IMR-90 (cell line): ENCODE measurements at regions not wholly inside any gene's neighbourhood (a gene's known extent, or its start where the extent isn't known, plus 50 kb on each side); places are given as distances from the start of the nearest gene placed in this dataset.

Experiments used
- ATAC-seq: fragments of 200-7000 bp; cut with Tn5 transposase; 2 replicates; pipeline ENCODE4 v1.9.1; 2020; ENCODE audit warnings: low read depth, mild to moderate bottlenecking, moderate library complexity
- BruUV-seq: library from RNA; stranded (reverse); fragments of 400-500 nt; replicated peaks from 2 replicates; lab custom pipeline; 2021; lab: Mats Ljungman, UMichigan
- CTCF ChIA-PET: fragments of 300-600 bp; formaldehyde crosslinking; extraction: SDS; loops from one replicate; lab custom pipeline; 2021; ENCODE audit warnings: antibody characterized with exemption; lab: Yijun Ruan, JAX
- POLR2A ChIA-PET: fragments of 300-600 bp; sonication (Branson Sonifier 250); formaldehyde crosslinking; loops from one replicate; lab custom pipeline; 2022; ENCODE audit warnings: antibody characterized with exemption; ENCODE audit not compliant: unreplicated experiment; lab: Charles Lee
- DNase-seq: peaks from one replicate; pipeline ENCODE4 v3.0.0; 2013
- H2AFZ ChIP-seq: replicated peaks from 2 replicates; pipeline ENCODE3; 2013; ENCODE audit warnings: low read length, mild to moderate bottlenecking; ENCODE audit not compliant: poor library complexity
- H2AK5ac ChIP-seq: 2 replicates; pipeline ENCODE4 v1.6.1; 2013; ENCODE audit warnings: low read depth, low read length, inconsistent platforms
- H2AK9ac ChIP-seq: replicated peaks from 2 replicates; pipeline ENCODE3; 2013; ENCODE audit warnings: mild to moderate bottlenecking, low read depth, low read length, moderate library complexity; ENCODE audit not compliant: poor library complexity
- H2BK120ac ChIP-seq: 2 replicates; pipeline ENCODE4 v1.6.1; 2013; ENCODE audit warnings: low read depth, low read length, inconsistent platforms
- H2BK15ac ChIP-seq: 3 replicates; pipeline ENCODE4 v1.6.1; 2013; ENCODE audit warnings: low read depth, low read length, inconsistent platforms
- H2BK20ac ChIP-seq: 2 replicates; pipeline ENCODE4 v1.6.1; 2013; ENCODE audit warnings: low read depth, mild to moderate bottlenecking, inconsistent platforms, low read length, moderate library complexity
- H2BK5ac ChIP-seq: 2 replicates; pipeline ENCODE4 v1.6.1; 2013; ENCODE audit warnings: mild to moderate bottlenecking, low read depth, low read length, inconsistent platforms; ENCODE audit not compliant: poor library complexity, severe bottlenecking
- H3K14ac ChIP-seq: replicated peaks from 2 replicates; pipeline ENCODE4 v1.6.1; 2013; ENCODE audit warnings: low read depth, low read length, inconsistent platforms
- H3K18ac ChIP-seq: 2 replicates; pipeline ENCODE4 v1.6.1; 2013; ENCODE audit warnings: low read depth, low read length, control low read depth
- H3K23ac ChIP-seq: 2 replicates; pipeline ENCODE4 v1.6.1; 2013; ENCODE audit warnings: low read depth, low read length, inconsistent platforms
- H3K27ac ChIP-seq: 2 replicates; pipeline ENCODE4 v1.5.1; 2013; ENCODE audit warnings: mild to moderate bottlenecking, control low read depth, low read length; ENCODE audit not compliant: insufficient read depth
- H3K27me3 ChIP-seq: 2 replicates; pipeline ENCODE4 v1.6.1; 2013; ENCODE audit warnings: low read length; ENCODE audit not compliant: control insufficient read depth, insufficient read depth
- H3K36me3 ChIP-seq: 2 replicates; pipeline ENCODE4 v1.6.1; 2013; ENCODE audit warnings: low read length, mixed read lengths; ENCODE audit not compliant: control insufficient read depth, insufficient read depth
- H3K4ac ChIP-seq: 2 replicates; pipeline ENCODE4 v1.6.1; 2013; ENCODE audit warnings: low read depth, low read length, inconsistent platforms
- H3K4me1 ChIP-seq: 2 replicates; pipeline ENCODE4 v1.6.1; 2013; ENCODE audit warnings: low read length, mixed read lengths; ENCODE audit not compliant: control insufficient read depth, insufficient read depth
- H3K4me2 ChIP-seq: 2 replicates; pipeline ENCODE4 v1.6.1; 2013; ENCODE audit warnings: low read depth, mild to moderate bottlenecking, control low read depth, low read length, moderate library complexity
- H3K4me3 ChIP-seq: 2 replicates; pipeline ENCODE4 v1.5.1; 2013; ENCODE audit warnings: low read depth, mild to moderate bottlenecking, control low read depth, low read length, moderate library complexity; ENCODE audit not compliant: insufficient read depth
- H3K56ac ChIP-seq: 2 replicates; pipeline ENCODE4 v1.6.1; 2013; ENCODE audit warnings: low read length, inconsistent platforms; ENCODE audit not compliant: insufficient read depth; ENCODE audit errors: extremely low read depth
- H3K79me1 ChIP-seq, 2 experiments: 2 replicates each; pipeline ENCODE4 v1.6.1; 2013; ENCODE audit warnings: low read length in 2 of 2, inconsistent platforms in 1 of 2, low read depth in 1 of 2
- H3K9ac ChIP-seq: 2 replicates; pipeline ENCODE4 v1.6.1; 2013; ENCODE audit warnings: low read depth, low read length, control low read depth
- H3K9me1 ChIP-seq: 2 replicates; pipeline ENCODE4 v1.6.1; 2013; ENCODE audit warnings: low read length, inconsistent platforms; ENCODE audit not compliant: insufficient read depth
- H3K9me3 ChIP-seq: 2 replicates; pipeline ENCODE4 v1.6.1; 2013; ENCODE audit warnings: low read length; ENCODE audit not compliant: control insufficient read depth, insufficient read depth
- H4K20me1 ChIP-seq: 2 replicates; pipeline ENCODE4 v1.6.1; 2013; ENCODE audit warnings: low read length, inconsistent platforms; ENCODE audit not compliant: insufficient read depth
- H4K5ac ChIP-seq: 2 replicates; pipeline ENCODE4 v1.6.1; 2013; ENCODE audit warnings: mild to moderate bottlenecking, low read depth, low read length, control low read depth
- H4K8ac ChIP-seq, 2 experiments: 2 replicates each; pipeline ENCODE4 v1.6.1; 2013; ENCODE audit warnings: low read depth in 2 of 2, low read length in 2 of 2, control low read depth in 1 of 2, inconsistent platforms in 1 of 2
- H4K91ac ChIP-seq: 2 replicates; pipeline ENCODE4 v1.6.1; 2013; ENCODE audit warnings: low read depth, low read length, inconsistent platforms; ENCODE audit not compliant: insufficient read depth
- BHLHE40 ChIP-seq: fragments of 150-350 bp; IDR thresholded peaks from 2 replicates; pipeline ENCODE4 v1.6.1; 2016; ENCODE audit warnings: mild to moderate bottlenecking, low read depth, low read length
- CEBPB ChIP-seq: IDR thresholded peaks from 2 replicates; pipeline ENCODE4 v1.6.1; 2012; ENCODE audit warnings: low read depth, low read length, improper control_type of control experiment
- CHD1 ChIP-seq: IDR thresholded peaks from 2 replicates; pipeline ENCODE4 v1.6.1; 2012; ENCODE audit warnings: low read depth, low read length, improper control_type of control experiment
- CTCF ChIP-seq: conservative IDR thresholded peaks from 2 replicates; pipeline ENCODE4 v1.5.1; 2012; ENCODE audit warnings: mild to moderate bottlenecking, low read depth, low read length, improper control_type of control experiment
- ELK1 ChIP-seq: fragments of 150-350 bp; IDR thresholded peaks from 2 replicates; pipeline ENCODE4 v1.6.1; 2016; ENCODE audit warnings: low read depth, mild to moderate bottlenecking, low read length, moderate library complexity, borderline replicate concordance
- FOS ChIP-seq: fragments of 150-350 bp; IDR thresholded peaks from 2 replicates; pipeline ENCODE4 v1.6.1; 2016; ENCODE audit warnings: low read depth, low read length
- MAFK ChIP-seq: IDR thresholded peaks from 2 replicates; pipeline ENCODE4 v1.6.1; 2012; ENCODE audit warnings: low read depth, low read length, improper control_type of control experiment
- MAZ ChIP-seq: IDR thresholded peaks from 2 replicates; pipeline ENCODE4 v1.6.1; 2012; ENCODE audit warnings: low read depth, mild to moderate bottlenecking, low read length, improper control_type of control experiment, moderate library complexity, borderline replicate concordance
- MXI1 ChIP-seq: IDR thresholded peaks from 2 replicates; pipeline ENCODE4 v1.6.1; 2012; ENCODE audit warnings: low read depth, mild to moderate bottlenecking, low read length, moderate library complexity, borderline replicate concordance
- NFE2L2 ChIP-seq: fragments of 150-350 bp; IDR thresholded peaks from 2 replicates; pipeline ENCODE4 v1.6.1; 2016; ENCODE audit warnings: low read depth, mild to moderate bottlenecking, low read length
- POLR2A ChIP-seq: IDR thresholded peaks from 2 replicates; pipeline ENCODE4 v1.6.1; 2012; ENCODE audit warnings: mild to moderate bottlenecking, low read depth, low read length
- RAD21 ChIP-seq: IDR thresholded peaks from 2 replicates; pipeline ENCODE4 v1.6.1; 2012; ENCODE audit warnings: low read length, improper control_type of control experiment
- RCOR1 ChIP-seq: IDR thresholded peaks from 2 replicates; pipeline ENCODE4 v1.6.1; 2012; ENCODE audit warnings: mild to moderate bottlenecking, low read length, improper control_type of control experiment; ENCODE audit not compliant: insufficient replicate concordance
- RFX5 ChIP-seq: IDR thresholded peaks from 2 replicates; pipeline ENCODE4 v1.8.0; 2012; ENCODE audit warnings: low read depth, mild to moderate bottlenecking, low read length, moderate library complexity
- SMC3 ChIP-seq: fragments of 150-350 bp; IDR thresholded peaks from 2 replicates; pipeline ENCODE4 v1.6.1; 2016; ENCODE audit warnings: low read depth, mild to moderate bottlenecking, antibody characterized with exemption, low read length, moderate library complexity
- USF2 ChIP-seq: fragments of 150-350 bp; IDR thresholded peaks from 2 replicates; pipeline ENCODE4 v1.6.1; 2017; ENCODE audit warnings: mild to moderate bottlenecking, antibody characterized with exemption, low read length, low read depth
- WGBS, 2 experiments: methylation state at CpG; one replicate each; pipeline versions ENCODE4 v1.1.5 to v1.1.7; 2013; ENCODE audit warnings: missing lambda C conversion rate in 2 of 2; ENCODE audit not compliant: insufficient read length in 1 of 2; ENCODE audit errors: extremely low coverage in 2 of 2; 5-methylcytosine and 5-hydroxymethylcytosine counted together
- dilution Hi-C: fragments of 300-500 bp; cut with HindIII; formaldehyde crosslinking; loops from one replicate; pipeline ENCODE4 v1.14.3; 2018; ENCODE audit warnings: low sequenced_read_pairs; ENCODE audit not compliant: unreplicated experiment
- in situ Hi-C: fragments of 300-500 bp; cut with MboI; formaldehyde crosslinking; loops from 3 replicates; pipeline ENCODE4 v1.14.3; 2019; ENCODE audit warnings: low sequenced_read_pairs, inconsistent platforms, mixed read lengths
- intact Hi-C: fragments of 100-400 bp; cut with micrococcal nuclease; formaldehyde crosslinking; loops from 2 replicates; pipeline ENCODE4 v1.10.0; 2022

DNA sequence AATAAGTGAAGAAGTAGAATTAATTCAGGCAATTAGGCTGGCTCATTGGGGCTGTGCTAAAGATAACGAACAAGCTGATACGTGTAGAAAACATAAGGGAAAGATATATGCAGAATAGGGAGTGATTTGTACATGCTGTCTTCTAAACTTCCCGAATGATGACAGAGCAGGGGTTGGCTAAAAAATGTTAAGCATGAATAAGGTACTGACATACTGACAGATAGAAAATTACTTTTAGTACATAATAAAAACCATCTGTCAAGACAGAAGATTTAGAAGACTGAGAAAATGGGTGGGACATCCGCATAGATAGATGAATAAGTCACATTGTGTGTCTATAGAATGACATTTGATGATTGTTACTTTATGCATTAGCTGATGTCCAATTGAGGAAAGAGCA lies 158.8 kb upstream of the ZNF804B start:
- in situ Hi-C loops = no loop called here
- no peak for ATAC-seq
- Histone ChIP-seq H2BK120ac (no peak overlapping the region), H3K4ac (no peak overlapping the region), H2AK9ac (no peak overlapping the region), H3K4me3 (no peak overlapping the region), H3K79me1 (no peaks in the 10 kb centered on the region), H3K9me1 (no peaks in the 10 kb centered on the region), H2BK15ac (no peak overlapping the region), H4K5ac (no peak overlapping the region), H2BK5ac (no peak overlapping the region), H3K23ac (no peak overlapping the region), H3K56ac (no peak overlapping the region), H3K27ac (no peak overlapping the region), H2AK5ac (no peak overlapping the region), H3K4me1 (no peaks in the 10 kb centered on the region), H3K4me2 (no peak overlapping the region), H2BK20ac (no peak overlapping the region), H3K14ac (no peak overlapping the region), H4K91ac (no peak overlapping the region), H3K27me3 (no peaks in the 10 kb centered on the region), H3K18ac (no peak overlapping the region), H4K8ac (no peak overlapping the region), H3K9me3 (peaks cover 4% of the 10 kb centered on the region; the same call in 1 of the 2 replicates), H3K36me3 (no peaks in the 10 kb centered on the region), H4K20me1 (no peaks in the 10 kb centered on the region), H3K9ac (no peak overlapping the region), H2AFZ (no peak overlapping the region)
- POLR2A ChIA-PET = no interaction called here
- TF ChIP-seq BHLHE40 = no peak
- TF ChIP-seq MAZ = no peak
- no peak for TF ChIP-seq ELK1
- TF ChIP-seq SMC3 = no peak
- TF ChIP-seq FOS = no peak
- TF ChIP-seq POLR2A = no peak
- TF ChIP-seq CHD1 = no peak
- no peak for TF ChIP-seq USF2
- no peak for TF ChIP-seq CTCF
- TF ChIP-seq MAFK = no peak
- TF ChIP-seq RAD21 = no peak
- TF ChIP-seq NFE2L2 = no peak
- no peak for TF ChIP-seq RFX5
- TF ChIP-seq MXI1 = no peak
- TF ChIP-seq RCOR1 = no peak
- TF ChIP-seq CEBPB = no peak
- CTCF ChIA-PET = no interaction called here
- no TSS peak for BruUV-seq
- 40% methylated on average over 1 of the region's 4 CpGs; no CpG with 5 or more reads in 1 of the 2 experiments for WGBS, 2 experiments
- no peak for DNase-seq
- dilution Hi-C loops = no loop called here
- intact Hi-C loops = no loop called here
